ENCODE measurements at regions not wholly inside any gene's neighbourhood (a gene's known extent, or its start where the extent isn't known, plus 50 kb on each side); places are given as distances from the start of the nearest gene placed in this dataset.
A peak's percentile ranks its signal among the peaks of the same experiment; 100 is the strongest.

- no peak for DNase-seq
These were observed 288.3 kb downstream of the CYP26B1 start for GRCh38 chr2:71859211-71859847.

- DNase-seq: no peak
These were observed 289.6 kb downstream of the CYP26B1 start for GRCh38 chr2:71858071-71858470.

- DNase-seq: no peak
These were observed 290.0 kb downstream of the CYP26B1 start for GRCh38 chr2:71857636-71858035.

- no peak for DNase-seq
These were observed 290.7 kb downstream of the CYP26B1 start for GRCh38 chr2:71856773-71857525.

GRCh38 chr2:71853858-71854257 lies 293.8 kb downstream of the CYP26B1 start:
- no peak for DNase-seq

GRCh38 chr2:71852141-71852711 lies 295.4 kb downstream of the CYP26B1 start:
- DNase-seq: peak; percentile 35

GRCh38 chr2:71851094-71851750 lies 296.4 kb downstream of the CYP26B1 start:
- DNase-seq: peak; percentile 29

- DNase-seq: no peak
These were observed 297.3 kb downstream of the CYP26B1 start for GRCh38 chr2:71850306-71850801.

- DNase-seq: no peak
These were observed 297.9 kb downstream of the CYP26B1 start for GRCh38 chr2:71849607-71850305.

GRCh38 chr2:71849111-71849510 lies 298.6 kb downstream of the CYP26B1 start:
- DNase-seq: no peak

- DNase-seq: peak; percentile 53
These were observed 300.9 kb downstream of the CYP26B1 start for GRCh38 chr2:71846669-71847291.

- no peak for DNase-seq
These were observed 301.6 kb downstream of the CYP26B1 start for GRCh38 chr2:71846072-71846471.

GRCh38 chr2:71844967-71845366 lies 302.7 kb downstream of the CYP26B1 start:
- no peak for DNase-seq

- DNase-seq: peak; percentile 57
These were observed 304.2 kb downstream of the CYP26B1 start for GRCh38 chr2:71843391-71843850.

- DNase-seq: no peak
These were observed 304.9 kb downstream of the CYP26B1 start for GRCh38 chr2:71842744-71843143.

GRCh38 chr2:71839826-71840225 lies 307.8 kb downstream of the CYP26B1 start:
- no peak for DNase-seq

GRCh38 chr2:71834796-71835195 lies 312.9 kb downstream of the CYP26B1 start:
- no peak for DNase-seq

GRCh38 chr2:71833855-71834560 lies 313.7 kb downstream of the CYP26B1 start:
- peak; percentile 54 for DNase-seq

- DNase-seq: no peak
These were observed 314.4 kb downstream of the CYP26B1 start for GRCh38 chr2:71833272-71833671.

- no peak for DNase-seq
These were observed 314.8 kb downstream of the CYP26B1 start for GRCh38 chr2:71832844-71833243.

- peak; percentile 65 for DNase-seq
These were observed 315.3 kb downstream of the CYP26B1 start for GRCh38 chr2:71832388-71832787.

GRCh38 chr2:71831193-71831577 lies 316.5 kb downstream of the CYP26B1 start:
- DNase-seq: peak; percentile 92
